ENCODE measurements at regions not wholly inside any gene's neighbourhood (a gene's known extent, or its start where the extent isn't known, plus 50 kb on each side); places are given as distances from the start of the nearest gene placed in this dataset.

- TF ChIP-seq CTCF (IDR thresholded peaks at IDR 0.05): no peak
- no peak for TF ChIP-seq ZFX (IDR thresholded peaks at IDR 0.05; ENCODE audit: borderline replicate concordance)
- no peak overlapping the region for H3K27ac ChIP-seq
Measured at GRCh38 chr1:55579332-55580001, 364.3 kb upstream of the USP24 start.

- TF ChIP-seq CTCF (IDR thresholded peaks at IDR 0.05): no peak
- no peak overlapping the region for H3K27ac ChIP-seq
Measured at GRCh38 chr1:55578646-55579045, 363.5 kb upstream of the USP24 start.

- H3K27ac ChIP-seq: no peak overlapping the region
- no peak for TF ChIP-seq CTCF (IDR thresholded peaks at IDR 0.05)
- TF ChIP-seq ZFX (IDR thresholded peaks at IDR 0.05; ENCODE audit: borderline replicate concordance): no peak
Measured at GRCh38 chr1:55575571-55576279, 360.6 kb upstream of the USP24 start.

- no peak for TF ChIP-seq CTCF (IDR thresholded peaks at IDR 0.05)
- no peak overlapping the region for H3K27ac ChIP-seq
Measured at GRCh38 chr1:55574691-55575225, 359.6 kb upstream of the USP24 start.

- TF ChIP-seq ZFX (IDR thresholded peaks at IDR 0.05; ENCODE audit: borderline replicate concordance): no peak
Measured at GRCh38 chr1:55572878-55573734, 357.9 kb upstream of the USP24 start.

GRCh38 chr1:55571767-55572166 is 356.6 kb upstream of the USP24 start:
- TF ChIP-seq ZFX (IDR thresholded peaks at IDR 0.05; ENCODE audit: borderline replicate concordance) (no peak), CTCF (IDR thresholded peaks at IDR 0.05) (no peak)
- H3K27ac ChIP-seq: no peak overlapping the region

More at GRCh38 chr1:55572878-55573734, 357.9 kb upstream of the USP24 start:
- no peak overlapping the region for H3K27ac ChIP-seq

GRCh38 chr1:55569417-55569816 is 354.3 kb upstream of the USP24 start:
- TF ChIP-seq CTCF (IDR thresholded peaks at IDR 0.05) (no peak), ZFX (IDR thresholded peaks at IDR 0.05; ENCODE audit: borderline replicate concordance) (no peak)
- H3K27ac ChIP-seq: no peak overlapping the region

All from 22Rv1 (cell line).